Fibroblast of upper back skin (primary cell): ENCODE measurements at regions not wholly inside any gene's neighbourhood (a gene's known extent, or its start where the extent isn't known, plus 50 kb on each side); places are given as distances from the start of the nearest gene placed in this dataset.
"Not testable (repeated sequence)": the region's sequence is repeated elsewhere in the genome, so short reads cannot be mapped to it uniquely, and the experiment has no call there.

Source experiments
- DNase-seq: peaks from one replicate; pipeline ENCODE4 v3.0.0-alpha.2; 2013

- no peak for DNase-seq
Measured at GRCh38 chr7:125218076-125218475, 288.5 kb upstream of the POT1 start.

- no peak for DNase-seq
Measured at GRCh38 chr7:125201002-125201401, 271.4 kb upstream of the POT1 start.

GRCh38 chr7:125197731-125198393 lies 268.2 kb upstream of the POT1 start:
- no peak for DNase-seq

- DNase-seq: no peak
Measured at GRCh38 chr7:125195156-125195555, 265.5 kb upstream of the POT1 start.

GRCh38 chr7:125193263-125193662 lies 263.6 kb upstream of the POT1 start:
- DNase-seq: no peak

- DNase-seq: no peak
Measured at GRCh38 chr7:125184801-125185200, 255.2 kb upstream of the POT1 start.

GRCh38 chr7:125181569-125182267 lies 252.1 kb upstream of the POT1 start:
- not testable (repeated sequence) for DNase-seq

- no peak for DNase-seq
Measured at GRCh38 chr7:125173571-125173970, 243.9 kb upstream of the POT1 start.

GRCh38 chr7:125169088-125169487 lies 239.5 kb upstream of the POT1 start:
- DNase-seq: no peak

GRCh38 chr7:125154930-125155329 lies 225.3 kb upstream of the POT1 start:
- no peak for DNase-seq

- DNase-seq: no peak
Measured at GRCh38 chr7:125149151-125149550, 219.5 kb upstream of the POT1 start.

- DNase-seq: no peak
Measured at GRCh38 chr7:125147047-125147446, 217.4 kb upstream of the POT1 start.

GRCh38 chr7:125136755-125137532 lies 207.3 kb upstream of the POT1 start:
- peak; percentile 17 for DNase-seq

GRCh38 chr7:125136341-125136740 lies 206.7 kb upstream of the POT1 start:
- DNase-seq: no peak

- no peak for DNase-seq
Measured at GRCh38 chr7:125130173-125130572, 200.5 kb upstream of the POT1 start.

- DNase-seq: no peak
Measured at GRCh38 chr7:125127304-125127703, 197.7 kb upstream of the POT1 start.

- DNase-seq: peak; percentile 25
Measured at GRCh38 chr7:125126376-125126775, 196.8 kb upstream of the POT1 start.

- no peak for DNase-seq
Measured at GRCh38 chr7:125125315-125125714, 195.7 kb upstream of the POT1 start.

GRCh38 chr7:125122173-125122572 lies 192.5 kb upstream of the POT1 start:
- DNase-seq: no peak

GRCh38 chr7:125119559-125120115 lies 190.0 kb upstream of the POT1 start:
- DNase-seq: no peak

- DNase-seq: no peak
Measured at GRCh38 chr7:125118444-125118843, 188.8 kb upstream of the POT1 start.

- DNase-seq: no peak
Measured at GRCh38 chr7:125112850-125113249, 183.2 kb upstream of the POT1 start.

- DNase-seq: no peak
Measured at GRCh38 chr7:125099519-125099918, 169.9 kb upstream of the POT1 start.
